Brain microvascular endothelial cell (primary cell): ENCODE measurements at regions not wholly inside any gene's neighbourhood (a gene's known extent, or its start where the extent isn't known, plus 50 kb on each side); places are given as distances from the start of the nearest gene placed in this dataset.

Experiments
- DNase-seq: peaks from one replicate; pipeline ENCODE4 v3.0.0-alpha.2; 2020
- H3K27ac ChIP-seq: fragments of 250-450 bp; sonication (Bioruptor Pico); 2 replicates; pipeline ENCODE4 v1.5.1; 2020; ENCODE audit warnings: mild to moderate bottlenecking, moderate library complexity
- H3K27me3 ChIP-seq: fragments of 250-450 bp; sonication (Bioruptor Pico); replicated peaks from 2 replicates; pipeline ENCODE4 v1.5.1; 2020; ENCODE audit warnings: mild to moderate bottlenecking
- H3K36me3 ChIP-seq: fragments of 250-450 bp; sonication (Bioruptor Pico); replicated peaks from 2 replicates; pipeline ENCODE4 v1.5.1; 2020; ENCODE audit warnings: mild to moderate bottlenecking
- H3K4me3 ChIP-seq: 2 replicates; pipeline ENCODE4 v1.5.1; 2011; ENCODE audit warnings: low read depth, mild to moderate bottlenecking, control low read depth, low read length, moderate library complexity
- CTCF ChIP-seq: IDR thresholded peaks from 2 replicates; pipeline ENCODE4 v1.5.1; 2011; ENCODE audit warnings: low read depth, mild to moderate bottlenecking, moderate library complexity, low read length, control low read depth, inconsistent platforms; ENCODE audit errors: missing control alignments
- in situ Hi-C: cut with HindIII; loops from 2 replicates; pipeline ENCODE4 v1.10.0; 2017; ENCODE audit warnings: low sequenced_read_pairs, low pct_ligation_motif_present

DNA sequence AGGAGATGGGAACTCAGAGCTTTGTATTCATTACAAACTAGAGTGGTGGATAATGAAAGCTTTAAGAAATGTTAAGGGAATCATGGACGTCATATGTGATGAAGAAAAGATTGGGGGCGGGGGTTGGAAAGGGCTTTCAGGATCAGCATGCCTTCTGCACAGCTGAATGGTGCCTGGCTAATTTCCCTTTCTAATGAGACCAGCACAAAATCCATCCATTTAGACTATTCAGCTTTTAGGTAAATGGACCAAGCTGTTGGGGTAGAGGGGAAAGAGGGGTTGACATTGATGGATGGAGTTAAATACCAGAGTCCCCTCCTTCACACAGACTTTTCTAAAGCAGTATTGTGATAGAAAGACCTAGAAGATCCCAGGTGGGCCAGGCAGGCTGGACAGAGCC is 737.9 kb upstream of the WWC1 start:
- Histone ChIP-seq H3K36me3 (no peaks in the 10 kb centered on the region), H3K27ac (no peak overlapping the region), H3K4me3 (no peak overlapping the region), H3K27me3 (no peaks in the 10 kb centered on the region)
- DNase-seq = no peak
- in situ Hi-C loops = no loop called here
- TF ChIP-seq CTCF = no peak

- no peak overlapping the region for H3K27ac ChIP-seq
- H3K4me3 ChIP-seq = no peak overlapping the region
- in situ Hi-C loops = no loop called here
- H3K27me3 ChIP-seq = no peaks in the 10 kb centered on the region
- no peak for TF ChIP-seq CTCF
- no peak for DNase-seq
- H3K36me3 ChIP-seq = no peaks in the 10 kb centered on the region
Observed at GRCh38 chr5:167554564-167555290, 736.7 kb upstream of the WWC1 start.

DNA sequence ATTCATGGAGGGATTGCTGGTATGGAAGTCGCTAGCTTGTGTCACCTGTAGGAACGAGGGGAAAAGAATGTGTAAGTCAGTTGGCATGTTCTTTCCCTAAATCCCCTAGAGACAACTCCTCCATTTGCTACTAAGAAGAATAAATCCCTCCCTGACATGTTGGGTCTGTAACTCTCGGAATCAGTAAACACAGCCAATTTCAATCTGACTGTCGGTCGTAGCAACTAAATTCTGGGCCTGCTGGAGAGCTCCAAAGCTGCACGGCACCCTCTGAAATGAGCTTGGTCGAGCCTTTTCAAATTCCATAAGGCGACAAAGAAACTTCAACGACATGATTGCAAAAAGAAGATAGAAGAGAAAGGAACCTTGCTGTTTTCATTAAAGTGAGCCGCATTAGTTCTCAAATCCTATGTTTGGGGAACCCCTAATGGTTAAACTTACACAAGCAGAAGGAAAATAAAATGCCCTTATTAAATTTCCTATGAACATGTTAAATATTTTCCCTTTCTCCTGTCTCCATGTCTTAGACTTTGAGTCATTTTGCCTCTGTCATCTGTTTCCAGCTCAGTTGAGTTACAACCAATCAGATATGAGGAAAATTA is 735.8 kb upstream of the WWC1 start:
- DNase-seq = no peak
- Histone ChIP-seq H3K27me3 (no peaks in the 10 kb centered on the region), H3K4me3 (no peak overlapping the region), H3K27ac (no peak overlapping the region), H3K36me3 (no peaks in the 10 kb centered on the region)
- in situ Hi-C loops = no loop called here
- TF ChIP-seq CTCF = no peak

DNA sequence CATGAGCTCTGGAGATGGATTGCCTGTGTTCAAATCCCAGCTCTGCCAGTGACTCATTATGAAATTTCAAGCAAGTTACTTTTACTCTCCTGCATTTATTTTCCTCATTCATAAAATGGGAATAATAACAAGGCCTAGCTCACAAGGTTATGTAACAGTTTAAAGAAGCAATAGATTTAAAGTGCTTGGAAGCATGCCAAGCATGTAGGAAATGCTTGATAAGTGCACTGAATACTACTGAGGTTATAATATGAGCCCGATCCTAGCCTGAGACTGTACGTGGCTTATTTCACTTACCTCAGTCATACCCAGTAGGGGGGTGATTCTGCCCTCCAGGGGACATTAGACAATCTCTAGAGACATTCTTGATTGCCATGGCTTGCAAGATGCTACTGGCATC is 734.1 kb upstream of the WWC1 start:
- DNase-seq = no peak
- no peak overlapping the region for H3K4me3 ChIP-seq
- no peak overlapping the region for H3K27ac ChIP-seq
- H3K36me3 ChIP-seq = no peaks in the 10 kb centered on the region
- in situ Hi-C loops = no loop called here
- no peak for TF ChIP-seq CTCF
- H3K27me3 ChIP-seq = no peaks in the 10 kb centered on the region

DNA sequence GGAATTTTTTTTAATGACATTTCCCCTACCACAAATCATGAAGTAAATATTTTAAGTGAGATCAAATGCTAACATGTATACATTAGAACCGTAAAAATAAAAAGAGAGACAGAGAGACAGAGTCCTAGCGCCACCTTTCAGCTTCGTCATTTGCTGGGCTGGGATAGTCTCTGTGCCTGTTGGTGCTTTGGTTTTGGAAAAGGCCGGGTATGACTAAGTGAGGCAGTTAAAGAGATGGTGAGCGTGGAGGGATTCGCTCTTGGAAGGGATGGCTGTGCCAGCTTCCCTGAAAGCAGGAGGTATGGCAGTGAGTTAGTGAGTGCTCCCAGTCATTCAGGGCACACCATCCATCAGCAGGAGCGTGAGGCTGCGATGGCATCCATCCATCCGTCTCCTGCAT is 729.6 kb upstream of the WWC1 start:
- in situ Hi-C loops = no loop called here
- no peak overlapping the region for H3K27ac ChIP-seq
- no peak for TF ChIP-seq CTCF
- H3K36me3 ChIP-seq = no peaks in the 10 kb centered on the region
- no peak for DNase-seq
- no peaks in the 10 kb centered on the region for H3K27me3 ChIP-seq
- no peak overlapping the region for H3K4me3 ChIP-seq

DNA sequence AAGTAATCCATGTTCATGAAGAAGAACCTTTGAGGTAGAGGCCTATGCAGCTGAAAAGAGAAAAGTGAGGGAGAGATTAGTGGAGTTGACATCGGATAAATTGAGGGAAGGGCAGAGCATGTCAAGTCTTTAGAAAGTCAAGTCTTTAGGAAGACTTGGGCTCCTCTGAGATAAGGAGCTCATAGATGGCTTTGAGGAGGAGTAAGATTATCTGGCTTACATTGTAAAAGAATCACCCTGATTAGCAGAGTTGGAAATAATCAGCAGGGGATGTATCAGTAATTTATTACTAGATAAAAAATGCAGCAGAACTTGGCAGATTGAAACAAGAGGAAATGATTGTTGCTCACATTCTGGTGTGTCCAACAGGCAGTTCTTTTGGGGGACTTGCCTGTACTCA is 727.2 kb upstream of the WWC1 start:
- Histone ChIP-seq H3K27ac (no peak overlapping the region), H3K27me3 (no peaks in the 10 kb centered on the region), H3K4me3 (no peak overlapping the region), H3K36me3 (no peaks in the 10 kb centered on the region)
- in situ Hi-C loops = no loop called here
- no peak for TF ChIP-seq CTCF
- no peak for DNase-seq
